Trophoblast cell (in vitro differentiated cells and primary cell): ENCODE measurements at regions not wholly inside any gene's neighbourhood (a gene's known extent, or its start where the extent isn't known, plus 50 kb on each side); places are given as distances from the start of the nearest gene placed in this dataset.
A peak's percentile ranks its signal among the peaks of the same experiment; 100 is the strongest.

Experiments used
- DNase-seq, 2 donors: peaks; one replicate each; pipeline ENCODE4 v3.0.0-alpha.2; 2016
- H2AFZ ChIP-seq: 2 replicates; pipeline ENCODE4 v1.6.1; 2013; ENCODE audit warnings: low read length, moderate library complexity, mild to moderate bottlenecking; ENCODE audit not compliant: insufficient read depth, poor library complexity
- H2AK5ac ChIP-seq: 2 replicates; pipeline ENCODE4 v1.6.1; 2013; ENCODE audit warnings: mild to moderate bottlenecking, low read length
- H2BK120ac ChIP-seq: 2 replicates; pipeline ENCODE4 v1.6.1; 2013; ENCODE audit warnings: low read length, mild to moderate bottlenecking, moderate library complexity; ENCODE audit not compliant: insufficient read depth, poor library complexity
- H2BK12ac ChIP-seq: 2 replicates; pipeline ENCODE4 v1.6.1; 2013; ENCODE audit warnings: mild to moderate bottlenecking, low read length, moderate library complexity
- H2BK5ac ChIP-seq: 2 replicates; pipeline ENCODE4 v1.6.1; 2013; ENCODE audit warnings: low read length, low read depth, moderate library complexity, mild to moderate bottlenecking; ENCODE audit not compliant: poor library complexity
- H3K14ac ChIP-seq: 2 replicates; pipeline ENCODE4 v1.6.1; 2013; ENCODE audit warnings: mild to moderate bottlenecking, low read length
- H3K18ac ChIP-seq: 2 replicates; pipeline ENCODE4 v1.6.1; 2013; ENCODE audit warnings: mild to moderate bottlenecking, low read length
- H3K23ac ChIP-seq: 2 replicates; pipeline ENCODE4 v1.6.1; 2013; ENCODE audit warnings: low read length
- H3K27ac ChIP-seq: 2 replicates; pipeline ENCODE4 v1.5.1; 2013; ENCODE audit warnings: low read depth, mild to moderate bottlenecking, inconsistent platforms, low read length, moderate library complexity
- H3K27me3 ChIP-seq: 2 replicates; pipeline ENCODE4 v1.6.1; 2013; ENCODE audit warnings: inconsistent platforms, mild to moderate bottlenecking, low read length, moderate library complexity; ENCODE audit not compliant: insufficient read depth
- H3K36me3 ChIP-seq, 2 experiments: 1 replicate in 1 of 2; 2 replicates in 1 of 2; pipeline ENCODE4 v1.6.1; 2013; ENCODE audit warnings: low read length in 2 of 2, mild to moderate bottlenecking in 2 of 2, moderate library complexity in 1 of 2; ENCODE audit not compliant: insufficient read depth in 2 of 2, control insufficient read depth in 1 of 2
- H3K4ac ChIP-seq: 2 replicates; pipeline ENCODE4 v1.6.1; 2013; ENCODE audit warnings: low read depth, mild to moderate bottlenecking, low read length, moderate library complexity
- H3K4me1 ChIP-seq, 2 experiments: 1 replicate in 1 of 2; 2 replicates in 1 of 2; pipeline ENCODE4 v1.6.1; 2013; ENCODE audit warnings: low read length in 2 of 2, mild to moderate bottlenecking in 2 of 2, moderate library complexity in 1 of 2; ENCODE audit not compliant: insufficient read depth in 2 of 2, control insufficient read depth in 1 of 2
- H3K4me2 ChIP-seq: 2 replicates; pipeline ENCODE4 v1.6.1; 2013; ENCODE audit warnings: inconsistent platforms, mild to moderate bottlenecking, low read length, moderate library complexity
- H3K4me3 ChIP-seq: 2 replicates; pipeline ENCODE4 v1.5.1; 2013; ENCODE audit warnings: mild to moderate bottlenecking, low read depth, low read length, inconsistent platforms
- H3K79me1 ChIP-seq: one replicate; pipeline ENCODE4 v1.6.1; 2013; ENCODE audit warnings: low read length
- H3K79me2 ChIP-seq: 2 replicates; pipeline ENCODE4 v1.6.1; 2013; ENCODE audit warnings: low read length, mild to moderate bottlenecking; ENCODE audit not compliant: control insufficient read depth, insufficient read depth, poor library complexity
- H3K9ac ChIP-seq: 2 replicates; pipeline ENCODE4 v1.6.1; 2013; ENCODE audit warnings: mild to moderate bottlenecking, low read length
- H3K9me3 ChIP-seq: 2 replicates; pipeline ENCODE4 v1.6.1; 2013; ENCODE audit warnings: low read depth, mild to moderate bottlenecking, control low read depth, inconsistent platforms, low read length; ENCODE audit not compliant: insufficient read depth
- H4K12ac ChIP-seq: 2 replicates; pipeline ENCODE4 v1.6.1; 2013; ENCODE audit warnings: low read depth, mild to moderate bottlenecking, low read length, moderate library complexity
- H4K8ac ChIP-seq: 2 replicates; pipeline ENCODE4 v1.6.1; 2013; ENCODE audit warnings: low read depth, mild to moderate bottlenecking, low read length, moderate library complexity
- H4K91ac ChIP-seq: one replicate; pipeline ENCODE4 v1.6.1; 2013; ENCODE audit warnings: low read depth, mild to moderate bottlenecking, low read length, moderate library complexity
- WGBS: extraction: QIAGEN DNeasy Blood & Tissue Kit; methylation state at CpG from one replicate; pipeline ENCODE4 v1.1.7; 2013; ENCODE audit warnings: missing lambda C conversion rate; ENCODE audit not compliant: insufficient read length, insufficient coverage; ENCODE audit errors: extremely low coverage; 5-methylcytosine and 5-hydroxymethylcytosine counted together

GRCh38 chr5:117286813-117287212 lies 712.2 kb upstream of the SEMA6A start:
- Histone ChIP-seq H3K4ac (no peak overlapping the region), H3K4me2 (no peak overlapping the region), H3K4me3 (no peak overlapping the region), H3K14ac (no peak overlapping the region), H3K79me2 (no peaks in the 10 kb centered on the region), H4K8ac (no peak overlapping the region), H2BK5ac (no peak overlapping the region), H2BK12ac (no peak overlapping the region), H3K36me3 (no peaks in the 10 kb centered on the region), H3K79me1 (no peaks in the 10 kb centered on the region), H3K18ac (no peak overlapping the region), H3K9me3 (no peaks in the 10 kb centered on the region), H4K91ac (no peak overlapping the region), H2AFZ (no peak overlapping the region), H3K27ac (no peak overlapping the region), H3K23ac (no peak overlapping the region), H2AK5ac (no peak overlapping the region), H2BK120ac (no peak overlapping the region), H3K9ac (no peak overlapping the region), H3K4me1 (no peaks in the 10 kb centered on the region), H3K27me3 (no peaks in the 10 kb centered on the region), H4K12ac (no peak overlapping the region)
- no peak for DNase-seq
- WGBS = no CpG with 5 or more reads among the region's 1 CpG

GRCh38 chr5:117271656-117272055 lies 697.0 kb upstream of the SEMA6A start:
- peak in 1 of 2 donors; percentile 61 for DNase-seq
- Histone ChIP-seq H3K27me3 (no peaks in the 10 kb centered on the region), H2AK5ac (no peak overlapping the region), H4K8ac (no peak overlapping the region), H2AFZ (no peak overlapping the region), H3K27ac (no peak overlapping the region), H4K12ac (no peak overlapping the region), H3K4me2 (no peak overlapping the region), H2BK12ac (no peak overlapping the region), H3K4ac (no peak overlapping the region), H3K18ac (no peak overlapping the region), H2BK5ac (no peak overlapping the region), H3K9ac (no peak overlapping the region), H3K36me3 (no peaks in the 10 kb centered on the region), H3K23ac (no peak overlapping the region), H2BK120ac (no peak overlapping the region), H3K79me2 (no peaks in the 10 kb centered on the region), H3K4me3 (no peak overlapping the region), H3K79me1 (no peaks in the 10 kb centered on the region), H3K9me3 (no peaks in the 10 kb centered on the region), H4K91ac (no peak overlapping the region), H3K14ac (no peak overlapping the region), H3K4me1 (no peaks in the 10 kb centered on the region)
- no CpG with 5 or more reads among the region's 2 CpGs for WGBS

GRCh38 chr5:117266280-117266679 lies 691.7 kb upstream of the SEMA6A start:
- Histone ChIP-seq H4K8ac (no peak overlapping the region), H3K27ac (no peak overlapping the region)

GRCh38 chr5:117263231-117263630 lies 688.6 kb upstream of the SEMA6A start:
- Histone ChIP-seq H3K36me3 (no peaks in the 10 kb centered on the region), H2BK5ac (no peak overlapping the region), H4K91ac (no peak overlapping the region), H3K79me1 (no peaks in the 10 kb centered on the region), H2AFZ (no peak overlapping the region), H3K14ac (no peak overlapping the region), H3K79me2 (no peaks in the 10 kb centered on the region), H3K4me2 (no peak overlapping the region), H2BK12ac (no peak overlapping the region), H3K27ac (no peak overlapping the region), H3K23ac (no peak overlapping the region), H3K4me3 (no peak overlapping the region), H2BK120ac (no peak overlapping the region), H3K4me1 (no peaks in the 10 kb centered on the region), H3K9me3 (peaks cover 3% of the 10 kb centered on the region), H3K18ac (no peak overlapping the region), H4K12ac (no peak overlapping the region), H4K8ac (no peak overlapping the region), H3K9ac (no peak overlapping the region), H3K4ac (no peak overlapping the region), H3K27me3 (no peaks in the 10 kb centered on the region), H2AK5ac (no peak overlapping the region)
- no CpG with 5 or more reads among the region's 1 CpG for WGBS
- no peak for DNase-seq

More at GRCh38 chr5:117266280-117266679, 691.7 kb upstream of the SEMA6A start:
- H3K4me2 ChIP-seq = no peak overlapping the region
- H3K27me3 ChIP-seq = no peaks in the 10 kb centered on the region
- H3K9ac ChIP-seq = no peak overlapping the region
- H2AK5ac ChIP-seq = no peak overlapping the region
- no peaks in the 10 kb centered on the region for H3K79me1 ChIP-seq
- no peak overlapping the region for H4K12ac ChIP-seq
- no peak overlapping the region for H2BK120ac ChIP-seq
- no peak overlapping the region for H2AFZ ChIP-seq
- H3K9me3 ChIP-seq = peaks cover 3% of the 10 kb centered on the region
- H3K4ac ChIP-seq = no peak overlapping the region
- no peak overlapping the region for H2BK5ac ChIP-seq
- no peak overlapping the region for H4K91ac ChIP-seq
- H3K79me2 ChIP-seq = no peaks in the 10 kb centered on the region
- no peaks in the 10 kb centered on the region for H3K36me3 ChIP-seq
- H3K4me1 ChIP-seq = no peaks in the 10 kb centered on the region
- H3K4me3 ChIP-seq = no peak overlapping the region
- no peak overlapping the region for H2BK12ac ChIP-seq
- no peak overlapping the region for H3K14ac ChIP-seq
- H3K23ac ChIP-seq = no peak overlapping the region
- H3K18ac ChIP-seq = no peak overlapping the region
- no peak for DNase-seq
